Fibroblast of pulmonary artery (primary cell): ENCODE measurements at regions not wholly inside any gene's neighbourhood (a gene's known extent, or its start where the extent isn't known, plus 50 kb on each side); places are given as distances from the start of the nearest gene placed in this dataset.

ENCODE experiments used
- DNase-seq: peaks from one replicate; pipeline ENCODE4 v3.0.0-alpha.2; 2010; ENCODE audit warnings: low read depth
- H3K4me3 ChIP-seq: replicated peaks from 2 replicates; pipeline ENCODE4 v1.5.1; 2011; ENCODE audit warnings: low read depth, mild to moderate bottlenecking, control low read depth, low read length, moderate library complexity
- TF ChIP-seq, protein P1 (sequence below): IDR thresholded peaks from 2 replicates; pipeline ENCODE4 v1.5.1; 2011; ENCODE audit warnings: mild to moderate bottlenecking, control low read depth, low read length, inconsistent platforms; ENCODE audit errors: missing control alignments

DNA sequence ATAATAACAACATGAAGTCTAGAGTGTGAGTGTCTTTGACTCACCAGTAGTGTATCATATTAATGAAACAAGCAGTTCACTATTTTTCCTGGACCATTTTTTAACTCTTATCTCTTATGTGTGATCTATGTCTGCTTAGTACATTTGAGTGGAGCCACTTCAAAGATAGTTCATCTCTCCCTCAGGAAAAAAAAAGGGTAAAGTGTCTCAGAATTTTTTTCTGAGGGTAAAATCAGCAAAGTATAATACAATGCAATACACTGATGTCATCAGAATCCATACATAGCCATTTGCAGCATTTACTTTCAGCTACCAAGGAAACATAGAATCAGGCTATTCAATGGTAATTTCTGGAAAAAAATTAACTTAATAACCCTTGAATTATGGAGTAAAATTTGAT lies 706.7 kb downstream of the DNAJB9 start:
- DNase-seq, result no peak
- TF ChIP-seq, protein P1, sequence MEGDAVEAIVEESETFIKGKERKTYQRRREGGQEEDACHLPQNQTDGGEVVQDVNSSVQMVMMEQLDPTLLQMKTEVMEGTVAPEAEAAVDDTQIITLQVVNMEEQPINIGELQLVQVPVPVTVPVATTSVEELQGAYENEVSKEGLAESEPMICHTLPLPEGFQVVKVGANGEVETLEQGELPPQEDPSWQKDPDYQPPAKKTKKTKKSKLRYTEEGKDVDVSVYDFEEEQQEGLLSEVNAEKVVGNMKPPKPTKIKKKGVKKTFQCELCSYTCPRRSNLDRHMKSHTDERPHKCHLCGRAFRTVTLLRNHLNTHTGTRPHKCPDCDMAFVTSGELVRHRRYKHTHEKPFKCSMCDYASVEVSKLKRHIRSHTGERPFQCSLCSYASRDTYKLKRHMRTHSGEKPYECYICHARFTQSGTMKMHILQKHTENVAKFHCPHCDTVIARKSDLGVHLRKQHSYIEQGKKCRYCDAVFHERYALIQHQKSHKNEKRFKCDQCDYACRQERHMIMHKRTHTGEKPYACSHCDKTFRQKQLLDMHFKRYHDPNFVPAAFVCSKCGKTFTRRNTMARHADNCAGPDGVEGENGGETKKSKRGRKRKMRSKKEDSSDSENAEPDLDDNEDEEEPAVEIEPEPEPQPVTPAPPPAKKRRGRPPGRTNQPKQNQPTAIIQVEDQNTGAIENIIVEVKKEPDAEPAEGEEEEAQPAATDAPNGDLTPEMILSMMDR, result no peak
- H3K4me3 ChIP-seq, result no peak overlapping the region

DNA sequence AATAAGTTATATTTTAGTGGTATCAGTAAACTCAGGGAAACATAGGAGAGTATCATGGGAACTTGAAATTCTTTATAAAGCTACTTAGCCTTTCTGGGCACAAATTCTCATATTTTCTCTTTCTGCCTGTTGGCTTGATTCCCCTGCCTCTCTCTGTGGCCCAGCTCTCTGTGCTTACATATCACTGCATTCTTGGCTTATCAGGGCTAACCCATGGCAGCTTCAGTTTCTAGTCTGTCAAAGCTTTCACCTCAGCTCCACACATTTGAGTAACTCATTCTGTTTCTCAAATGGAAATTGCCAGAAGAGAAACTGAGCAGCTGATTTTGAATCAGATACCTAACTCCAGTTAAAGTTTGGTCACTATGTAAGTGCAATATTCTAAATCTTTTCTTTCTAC lies 713.1 kb downstream of the DNAJB9 start:
- DNase-seq, result peak; percentile 11
- no peak overlapping the region for H3K4me3 ChIP-seq
- TF ChIP-seq, protein P1, result no peak

DNA sequence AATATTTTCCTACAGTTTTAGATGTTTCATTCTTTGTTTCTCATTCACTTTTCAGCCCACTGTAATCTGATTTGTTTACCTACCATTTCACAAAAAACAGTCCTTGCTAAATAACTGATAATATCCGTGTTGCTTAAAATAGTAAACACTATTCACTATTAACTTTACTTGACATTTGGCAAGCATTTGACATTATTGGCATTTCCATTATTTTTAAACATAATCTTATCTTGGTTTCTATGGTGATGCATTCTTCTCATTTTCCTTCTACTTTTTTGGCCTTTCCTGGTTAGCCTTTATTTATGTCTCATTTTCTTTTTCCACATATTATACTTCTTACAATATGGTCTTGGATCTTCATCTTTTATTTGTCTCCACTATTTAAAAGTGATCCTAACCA lies 715.3 kb downstream of the DNAJB9 start:
- DNase-seq, result peak; percentile 8
- H3K4me3 ChIP-seq, result no peak overlapping the region
- TF ChIP-seq, protein P1, result no peak

DNA sequence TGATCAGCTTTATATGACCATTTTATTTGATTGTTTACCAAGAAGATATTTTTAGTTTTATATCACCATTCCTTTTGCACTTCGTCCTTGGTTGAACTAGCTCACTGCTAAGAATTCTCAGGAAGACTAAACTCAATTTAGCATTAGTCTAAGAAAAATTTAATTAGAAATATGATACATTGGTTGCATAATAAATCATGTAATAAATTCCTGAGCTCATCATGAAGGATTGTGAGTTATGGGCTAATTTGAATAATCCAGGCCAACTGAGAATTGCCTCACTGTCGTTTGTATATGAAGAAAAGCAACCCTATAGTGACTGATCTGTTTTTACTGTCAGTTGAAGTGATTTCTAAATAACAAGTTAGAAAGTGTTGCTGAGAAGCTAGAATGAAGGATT lies 725.5 kb downstream of the DNAJB9 start:
- H3K4me3 ChIP-seq, result no peak overlapping the region
- DNase-seq, result no peak
- TF ChIP-seq, protein P1, result no peak

DNA sequence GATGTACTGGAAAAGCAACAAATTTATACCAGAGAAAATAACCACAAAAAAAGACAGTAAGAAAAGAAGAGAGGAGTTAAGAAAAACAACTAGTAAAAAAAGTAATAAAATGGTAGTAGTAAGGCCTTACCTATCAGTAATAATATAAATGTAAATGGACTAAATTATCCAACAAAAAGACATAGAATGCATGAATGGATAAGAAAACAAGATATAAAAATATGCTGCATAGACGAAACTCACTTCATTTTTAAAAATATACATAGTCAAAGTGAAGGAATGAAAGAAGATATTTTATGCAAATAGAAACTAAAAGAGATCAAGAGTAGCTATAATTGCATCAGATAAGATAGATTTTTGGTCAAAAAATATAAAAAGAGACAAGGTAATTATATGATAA lies 739.1 kb downstream of the DNAJB9 start:
- H3K4me3 ChIP-seq, result no peak overlapping the region
- DNase-seq, result no peak
- TF ChIP-seq, protein P1, result no peak

DNA sequence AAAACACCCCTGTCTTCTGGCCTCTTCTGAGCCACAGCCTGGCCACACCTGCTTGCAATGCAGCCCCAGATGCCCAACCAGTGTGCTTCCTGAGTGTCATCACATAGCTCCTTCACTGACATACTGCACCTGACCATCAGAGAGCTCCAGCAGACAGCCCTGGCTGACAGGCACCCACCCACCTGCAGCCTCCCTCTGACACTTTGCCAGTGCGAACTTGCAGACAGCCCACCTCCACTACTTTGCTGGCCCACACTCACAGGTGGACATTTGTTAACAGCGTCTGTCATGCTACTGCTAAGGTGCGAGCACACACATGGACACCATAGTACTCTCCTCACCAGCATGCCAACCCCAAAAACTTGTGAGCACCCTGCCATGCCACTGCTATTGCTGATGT lies 740.1 kb downstream of the DNAJB9 start:
- TF ChIP-seq, protein P1, result no peak
- DNase-seq, result no peak
- no peak overlapping the region for H3K4me3 ChIP-seq

DNA sequence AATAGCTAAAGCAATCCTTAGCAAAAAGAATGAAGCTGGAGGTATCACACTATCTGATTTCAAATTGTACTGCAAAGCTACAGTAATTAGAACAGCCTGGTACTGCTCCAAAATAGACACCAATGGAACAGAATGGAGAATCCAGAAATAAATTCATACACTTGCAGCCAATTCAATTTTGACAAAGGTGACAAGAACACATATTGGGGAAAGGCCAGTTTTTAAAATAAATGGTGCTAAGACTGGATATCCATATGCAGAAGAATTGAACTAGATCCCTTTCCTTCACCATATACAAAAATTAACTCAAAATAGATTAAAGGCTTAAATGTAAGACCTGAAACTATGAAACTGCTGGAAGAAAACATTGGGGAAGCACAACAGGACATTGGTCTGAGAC lies 748.5 kb downstream of the DNAJB9 start:
- H3K4me3 ChIP-seq, result no peak overlapping the region
- TF ChIP-seq, protein P1, result no peak
- DNase-seq, result no peak
